Kidney epithelial cell (primary cell): ENCODE measurements at regions not wholly inside any gene's neighbourhood (a gene's known extent, or its start where the extent isn't known, plus 50 kb on each side); places are given as distances from the start of the nearest gene placed in this dataset.

Experiments used
- DNase-seq: peaks from one replicate; pipeline ENCODE4 v3.0.0-alpha.2; 2010; ENCODE audit warnings: low read depth
- H3K27me3 ChIP-seq: 2 replicates; pipeline ENCODE4 v1.6.0; 2011; ENCODE audit warnings: low read length; ENCODE audit not compliant: control insufficient read depth, insufficient read depth
- H3K36me3 ChIP-seq: 2 replicates; pipeline ENCODE4 v1.5.1; 2011; ENCODE audit warnings: low read length; ENCODE audit not compliant: control insufficient read depth, insufficient read depth
- H3K4me3 ChIP-seq: 2 replicates; pipeline ENCODE4 v1.5.1; 2011; ENCODE audit warnings: low read depth, mild to moderate bottlenecking, control low read depth, low read length
- CTCF ChIP-seq: IDR thresholded peaks from 2 replicates; pipeline ENCODE4 v1.5.1; 2011; ENCODE audit warnings: mild to moderate bottlenecking, moderate library complexity, low read length, control low read depth, inconsistent platforms; ENCODE audit not compliant: insufficient read depth, poor library complexity, severe bottlenecking

- no peak for TF ChIP-seq CTCF
- DNase-seq: no peak
- no peak overlapping the region for H3K4me3 ChIP-seq
- no peaks in the 10 kb centered on the region for H3K36me3 ChIP-seq
- H3K27me3 ChIP-seq: peaks cover 3% of the 10 kb centered on the region
Measured at GRCh38 chr2:15801439-15801838, 138.9 kb upstream of the MYCN start.

- no peak for DNase-seq
- TF ChIP-seq CTCF: no peak
- Histone ChIP-seq H3K27me3 (peaks cover 3% of the 10 kb centered on the region), H3K4me3 (no peak overlapping the region), H3K36me3 (no peaks in the 10 kb centered on the region)
Measured at GRCh38 chr2:15801904-15802303, 138.4 kb upstream of the MYCN start.

- no peak for DNase-seq
- Histone ChIP-seq H3K36me3 (no peaks in the 10 kb centered on the region), H3K27me3 (peaks cover 3% of the 10 kb centered on the region), H3K4me3 (no peak overlapping the region)
- no peak for TF ChIP-seq CTCF
Measured at GRCh38 chr2:15802657-15803542, 137.4 kb upstream of the MYCN start.

- H3K4me3 ChIP-seq: no peak overlapping the region
- peaks cover 3% of the 10 kb centered on the region for H3K27me3 ChIP-seq
- no peak for DNase-seq
- no peak for TF ChIP-seq CTCF
- no peaks in the 10 kb centered on the region for H3K36me3 ChIP-seq
Measured at GRCh38 chr2:15803543-15804245, 136.7 kb upstream of the MYCN start.

- Histone ChIP-seq H3K27me3 (peaks cover 3% of the 10 kb centered on the region), H3K36me3 (no peaks in the 10 kb centered on the region), H3K4me3 (no peak overlapping the region)
- TF ChIP-seq CTCF: no peak
- DNase-seq: no peak
Measured at GRCh38 chr2:15804246-15804619, 136.1 kb upstream of the MYCN start.
